ENCODE measurements at regions not wholly inside any gene's neighbourhood (a gene's known extent, or its start where the extent isn't known, plus 50 kb on each side); places are given as distances from the start of the nearest gene placed in this dataset.
A peak's percentile ranks its signal among the peaks of the same experiment; 100 is the strongest.

DNA sequence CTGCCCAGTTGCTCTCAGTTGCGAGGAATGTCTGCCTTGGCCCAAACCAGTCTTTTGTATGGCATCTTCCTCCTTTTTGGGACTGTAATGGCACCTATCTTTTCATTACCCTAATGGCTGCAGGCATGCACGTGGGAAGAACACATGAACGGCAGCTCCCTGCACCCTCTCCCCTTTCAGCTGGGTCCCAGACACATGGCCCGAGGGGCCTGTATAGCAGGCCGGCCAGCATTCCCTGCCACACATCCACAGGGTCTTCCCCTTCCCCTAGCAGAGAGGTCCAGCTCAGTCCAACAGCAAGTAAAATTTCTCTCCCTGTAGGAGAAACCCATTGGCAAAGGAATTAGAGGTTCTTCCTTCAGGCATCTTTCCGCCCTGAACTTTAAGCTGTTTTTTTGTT lies 829.1 kb upstream of the AGA start:
- H3K9me3 Mint-ChIP-seq (ENCODE audit: unreplicated experiment), result peaks cover 30% of the 10 kb centered on the region
- no peaks in the 10 kb centered on the region for H3K4me1 ChIP-seq
- H3K4me3 Mint-ChIP-seq (ENCODE audit: unreplicated experiment), result no peak overlapping the region
- TF ChIP-seq, protein P1, sequence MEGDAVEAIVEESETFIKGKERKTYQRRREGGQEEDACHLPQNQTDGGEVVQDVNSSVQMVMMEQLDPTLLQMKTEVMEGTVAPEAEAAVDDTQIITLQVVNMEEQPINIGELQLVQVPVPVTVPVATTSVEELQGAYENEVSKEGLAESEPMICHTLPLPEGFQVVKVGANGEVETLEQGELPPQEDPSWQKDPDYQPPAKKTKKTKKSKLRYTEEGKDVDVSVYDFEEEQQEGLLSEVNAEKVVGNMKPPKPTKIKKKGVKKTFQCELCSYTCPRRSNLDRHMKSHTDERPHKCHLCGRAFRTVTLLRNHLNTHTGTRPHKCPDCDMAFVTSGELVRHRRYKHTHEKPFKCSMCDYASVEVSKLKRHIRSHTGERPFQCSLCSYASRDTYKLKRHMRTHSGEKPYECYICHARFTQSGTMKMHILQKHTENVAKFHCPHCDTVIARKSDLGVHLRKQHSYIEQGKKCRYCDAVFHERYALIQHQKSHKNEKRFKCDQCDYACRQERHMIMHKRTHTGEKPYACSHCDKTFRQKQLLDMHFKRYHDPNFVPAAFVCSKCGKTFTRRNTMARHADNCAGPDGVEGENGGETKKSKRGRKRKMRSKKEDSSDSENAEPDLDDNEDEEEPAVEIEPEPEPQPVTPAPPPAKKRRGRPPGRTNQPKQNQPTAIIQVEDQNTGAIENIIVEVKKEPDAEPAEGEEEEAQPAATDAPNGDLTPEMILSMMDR (IDR thresholded peaks at IDR 0.05; ENCODE audit: insufficient read depth in 1 of 2, low read depth in 1 of 2, low read length in 1 of 2, severe bottlenecking in 1 of 2, unreplicated experiment in 1 of 2), result no peak
- no peaks in the 10 kb centered on the region for H3K27me3 Mint-ChIP-seq (ENCODE audit: insufficient read depth, unreplicated experiment)
- ChIA-PET POLR2A (no interaction called here), CTCF (no interaction called here)
- no peaks in the 10 kb centered on the region for H3K36me3 Mint-ChIP-seq (ENCODE audit: insufficient read depth, unreplicated experiment)
- no peaks in the 10 kb centered on the region for H3K36me3 ChIP-seq (ENCODE audit: control insufficient read depth, insufficient read depth, low read length)
- H3K9me3 ChIP-seq, result no peaks in the 10 kb centered on the region
- BruUV-seq (replicated peaks), result no TSS peak
- DNase-seq, result no peak
- intact Hi-C loops (cut with micrococcal nuclease; ENCODE audit: unreplicated experiment), result loop anchor here (10.0 kb wide), 1 partner anchor 717 kb away; no protein-coding TSS in a partner anchor
- H3K4me3 ChIP-seq (ENCODE audit: low read depth, low read length), result no peak overlapping the region
- no peaks in the 10 kb centered on the region for H3K27me3 ChIP-seq (replicated peaks; ENCODE audit: control insufficient read depth, insufficient read depth, low read length)
- no peak overlapping the region for H3K27ac Mint-ChIP-seq (ENCODE audit: unreplicated experiment)
- no peaks in the 10 kb centered on the region for H3K4me1 Mint-ChIP-seq (ENCODE audit: low read depth, unreplicated experiment)

DNA sequence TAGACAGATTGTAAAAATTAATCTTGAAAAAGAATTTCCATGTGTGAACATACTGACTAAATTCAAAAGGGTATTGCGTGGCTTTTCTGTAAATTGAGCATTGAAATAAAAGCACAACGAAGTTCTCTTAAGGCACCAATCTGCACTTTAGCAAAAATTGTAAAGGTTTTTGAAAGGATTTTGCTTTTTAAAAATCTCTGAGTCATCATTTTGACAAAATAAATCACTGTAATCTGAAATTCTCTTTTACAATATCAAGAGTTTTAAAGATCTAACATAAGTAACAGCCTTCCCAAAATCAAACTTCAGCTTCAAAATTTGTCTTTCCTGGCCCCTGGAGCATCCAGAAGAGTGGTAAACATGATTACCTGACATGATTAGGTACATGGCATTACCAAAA lies 830.9 kb upstream of the AGA start:
- H3K36me3 Mint-ChIP-seq (ENCODE audit: insufficient read depth, unreplicated experiment), result no peaks in the 10 kb centered on the region
- no peak overlapping the region for H3K4me3 Mint-ChIP-seq (ENCODE audit: unreplicated experiment)
- no peaks in the 10 kb centered on the region for H3K4me1 Mint-ChIP-seq (ENCODE audit: low read depth, unreplicated experiment)
- no peaks in the 10 kb centered on the region for H3K9me3 ChIP-seq
- no peaks in the 10 kb centered on the region for H3K27me3 Mint-ChIP-seq (ENCODE audit: insufficient read depth, unreplicated experiment)
- DNase-seq, result no peak
- H3K9me3 Mint-ChIP-seq (ENCODE audit: unreplicated experiment), result peaks cover 24% of the 10 kb centered on the region
- POLR2A ChIA-PET, result no interaction called here
- no peaks in the 10 kb centered on the region for H3K27me3 ChIP-seq (replicated peaks; ENCODE audit: control insufficient read depth, insufficient read depth, low read length)
- TF ChIP-seq, protein P1 (IDR thresholded peaks at IDR 0.05; ENCODE audit: insufficient read depth in 1 of 2, low read depth in 1 of 2, low read length in 1 of 2, severe bottlenecking in 1 of 2, unreplicated experiment in 1 of 2), result no peak
- BruUV-seq (replicated peaks), result no TSS peak
- no peaks in the 10 kb centered on the region for H3K4me1 ChIP-seq
- H3K36me3 ChIP-seq (ENCODE audit: control insufficient read depth, insufficient read depth, low read length), result no peaks in the 10 kb centered on the region
- no peak overlapping the region for H3K27ac Mint-ChIP-seq (ENCODE audit: unreplicated experiment)
- CTCF ChIA-PET, result no interaction called here
- intact Hi-C loops (cut with micrococcal nuclease; ENCODE audit: unreplicated experiment), result loop anchor here (10.0 kb wide), 1 partner anchor 718 kb away; no protein-coding TSS in a partner anchor
- no peak overlapping the region for H3K4me3 ChIP-seq (ENCODE audit: low read depth, low read length)

DNA sequence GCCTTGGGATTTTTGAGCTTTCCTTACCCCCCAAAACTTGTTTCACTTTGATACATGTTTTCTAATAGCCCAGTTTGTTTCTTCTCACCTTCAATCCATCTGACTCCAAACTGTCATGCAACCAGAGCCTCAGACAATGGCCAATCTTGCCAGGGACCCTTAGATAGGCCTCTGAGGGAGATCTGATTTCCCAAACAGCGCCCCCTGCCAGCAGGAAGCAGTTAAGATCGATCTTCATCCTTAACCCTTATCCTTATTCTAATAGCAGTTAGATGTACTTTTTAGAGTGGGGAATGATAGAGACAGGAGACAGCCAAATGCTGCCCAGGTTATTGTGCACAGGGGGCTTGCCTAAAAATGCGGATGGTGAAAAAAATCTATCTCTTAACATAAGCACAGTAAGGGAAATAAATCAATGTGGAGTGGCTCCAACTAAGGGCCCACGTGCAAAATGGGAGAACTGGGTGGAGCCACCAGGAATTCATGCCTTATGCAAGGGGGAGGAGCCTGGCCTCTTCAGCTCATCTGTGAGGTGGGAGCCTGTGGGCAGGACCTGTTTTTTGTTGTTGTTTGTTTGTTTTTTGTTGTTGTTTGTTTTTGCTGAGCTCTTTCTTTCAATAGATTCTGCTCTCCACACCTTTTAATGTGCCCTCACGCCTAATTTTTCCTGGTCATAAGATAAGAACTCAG lies 833.6 kb upstream of the AGA start:
- H3K27me3 Mint-ChIP-seq (ENCODE audit: insufficient read depth, unreplicated experiment), result no peaks in the 10 kb centered on the region
- no peak overlapping the region for H3K4me3 ChIP-seq (ENCODE audit: low read depth, low read length)
- ChIA-PET POLR2A (no interaction called here), CTCF (no interaction called here)
- intact Hi-C loops (cut with micrococcal nuclease; ENCODE audit: unreplicated experiment), result loop anchor here (2.0 to 10.0 kb wide), 2 partner anchors 609 to 721 kb away; no protein-coding TSS in a partner anchor
- no TSS peak for BruUV-seq (replicated peaks)
- H3K9me3 ChIP-seq, result no peaks in the 10 kb centered on the region
- no peaks in the 10 kb centered on the region for H3K4me1 ChIP-seq
- no peaks in the 10 kb centered on the region for H3K27me3 ChIP-seq (replicated peaks; ENCODE audit: control insufficient read depth, insufficient read depth, low read length)
- TF ChIP-seq, protein P1 (IDR thresholded peaks at IDR 0.05; ENCODE audit: insufficient read depth in 1 of 2, low read depth in 1 of 2, low read length in 1 of 2, severe bottlenecking in 1 of 2, unreplicated experiment in 1 of 2), result peak in 1 of 2 experiments; percentile 2
- H3K27ac Mint-ChIP-seq (ENCODE audit: unreplicated experiment), result no peak overlapping the region
- H3K36me3 Mint-ChIP-seq (ENCODE audit: insufficient read depth, unreplicated experiment), result no peaks in the 10 kb centered on the region
- H3K36me3 ChIP-seq (ENCODE audit: control insufficient read depth, insufficient read depth, low read length), result no peaks in the 10 kb centered on the region
- H3K4me3 Mint-ChIP-seq (ENCODE audit: unreplicated experiment), result no peak overlapping the region
- peaks cover 10% of the 10 kb centered on the region for H3K9me3 Mint-ChIP-seq (ENCODE audit: unreplicated experiment)
- no peaks in the 10 kb centered on the region for H3K4me1 Mint-ChIP-seq (ENCODE audit: low read depth, unreplicated experiment)
- DNase-seq, result no peak

All from Caco-2 (cell line).